GM12875 (cell line): ENCODE measurements at regions not wholly inside any gene's neighbourhood (a gene's known extent, or its start where the extent isn't known, plus 50 kb on each side); places are given as distances from the start of the nearest gene placed in this dataset.

Experiments used
- H3K4me3 ChIP-seq: one replicate; pipeline ENCODE4 v1.5.1; 2011; ENCODE audit warnings: low read depth, low read length, control low read depth
- CTCF ChIP-seq: IDR thresholded peaks from 2 replicates; pipeline ENCODE4 v1.5.1; 2011; ENCODE audit warnings: low read depth, mild to moderate bottlenecking, control low read depth, inconsistent platforms, low read length, moderate library complexity, borderline replicate concordance; ENCODE audit not compliant: insufficient read depth

GRCh38 chr16:48903039-48903438 is 293.1 kb upstream of the N4BP1 start:
- H3K4me3 ChIP-seq = no peak overlapping the region

GRCh38 chr16:48901712-48902374 is 291.9 kb upstream of the N4BP1 start:
- TF ChIP-seq CTCF = no peak
- no peak overlapping the region for H3K4me3 ChIP-seq

More at GRCh38 chr16:48903039-48903438, 293.1 kb upstream of the N4BP1 start:
- no peak for TF ChIP-seq CTCF

- no peak overlapping the region for H3K4me3 ChIP-seq
- TF ChIP-seq CTCF = no peak
These were observed 289.5 kb upstream of the N4BP1 start for GRCh38 chr16:48899500-48899899.

GRCh38 chr16:48897698-48898205 is 287.8 kb upstream of the N4BP1 start:
- H3K4me3 ChIP-seq = no peak overlapping the region
- no peak for TF ChIP-seq CTCF

- no peak overlapping the region for H3K4me3 ChIP-seq
- no peak for TF ChIP-seq CTCF
These were observed 285.2 kb upstream of the N4BP1 start for GRCh38 chr16:48895142-48895541.

- no peak overlapping the region for H3K4me3 ChIP-seq
- no peak for TF ChIP-seq CTCF
These were observed 282.9 kb upstream of the N4BP1 start for GRCh38 chr16:48892893-48893292.

GRCh38 chr16:48887646-48888210 is 277.7 kb upstream of the N4BP1 start:
- H3K4me3 ChIP-seq = no peak overlapping the region
- no peak for TF ChIP-seq CTCF
